Keratinocyte (primary cell): ENCODE measurements at regions not wholly inside any gene's neighbourhood (a gene's known extent, or its start where the extent isn't known, plus 50 kb on each side); places are given as distances from the start of the nearest gene placed in this dataset.

Experiments
- CTCF ChIP-seq, 3 experiments: IDR thresholded peaks in 1 of 3; conservative IDR thresholded peaks in 1 of 3; optimal IDR thresholded peaks in 1 of 3; 2 replicates in 2 of 3; 3 replicates in 1 of 3; pipeline versions ENCODE3 to v1.5.1; 2011; ENCODE audit warnings: low read length in 3 of 3, mild to moderate bottlenecking in 3 of 3, moderate library complexity in 2 of 3, control low read depth in 1 of 3, inconsistent platforms in 1 of 3; ENCODE audit not compliant: insufficient read depth in 2 of 3; ENCODE audit errors: extremely low read depth in 1 of 3
- EZH2 ChIP-seq: IDR thresholded peaks from one replicate; pipeline ENCODE4 v1.6.1; 2012; ENCODE audit warnings: inconsistent platforms, mild to moderate bottlenecking, low read length, moderate library complexity

GRCh38 chr13:72545030-72545719, 182.3 kb downstream of the MZT1 start:
- TF ChIP-seq CTCF (optimal IDR thresholded peaks at IDR 0.05 in 1 of 3, IDR thresholded peaks at IDR 0.05 in 1 of 3, conservative IDR thresholded peaks at IDR 0.05 in 1 of 3; ENCODE audit: extremely low read depth in 1 of 3, insufficient read depth in 2 of 3, low read length in 3 of 3) (no peak), EZH2 (no peak)
